GM12878 (cell line): ENCODE measurements at regions not wholly inside any gene's neighbourhood (a gene's known extent, or its start where the extent isn't known, plus 50 kb on each side); places are given as distances from the start of the nearest gene placed in this dataset.

Experiments
- ATAC-seq: fragments of 200-7000 bp; cut with Tn5 transposase; 3 replicates; pipeline ENCODE4 v1.9.1; 2020; ENCODE audit warnings: mild to moderate bottlenecking, moderate library complexity
- BruUV-seq: library from RNA; stranded (reverse); fragments of 400-500 nt; replicated peaks from 2 replicates; lab custom pipeline; 2021; lab: Mats Ljungman, UMichigan
- CTCF ChIA-PET: fragments of 300-600 bp; sonication (Branson Sonifier 250); formaldehyde crosslinking; extraction: SDS; loops from one replicate; lab custom pipeline; 2021; ENCODE audit warnings: inconsistent platforms; lab: Yijun Ruan, JAX
- POLR2A ChIA-PET: fragments of 350-600 bp; formaldehyde crosslinking; extraction: SDS; loops from one replicate; lab custom pipeline; 2021; ENCODE audit warnings: inconsistent platforms; lab: Charles Lee
- RAD21 ChIA-PET: fragments of 300-600 bp; sonication (Branson Sonifier 250); formaldehyde crosslinking; loops from one replicate; lab custom pipeline; 2023; ENCODE audit warnings: antibody characterized with exemption; ENCODE audit not compliant: unreplicated experiment; lab: Charles Lee
- SMC1A ChIA-PET: fragments of 300-600 bp; sonication (Branson Sonifier 250); formaldehyde crosslinking; loops from one replicate; lab custom pipeline; 2023; ENCODE audit not compliant: unreplicated experiment, uncharacterized antibody; lab: Charles Lee
- DNase-seq: peaks from one replicate; pipeline ENCODE4 v3.0.0-alpha.2; 2011; ENCODE audit warnings: low read depth, low spot score
- FAIRE-seq: peaks from 3 replicates; lab custom pipeline; 2011; peaks lifted over from hg19 to GRCh38; lab: Jason Lieb, UNC
- H2AFZ ChIP-seq: 2 replicates; pipeline ENCODE4 v1.6.0; 2011; ENCODE audit warnings: low read depth, low read length, control low read depth; ENCODE audit not compliant: control insufficient read depth
- H3K27ac ChIP-seq: 2 replicates; pipeline ENCODE4 v1.5.1; 2011; ENCODE audit warnings: control low read depth; ENCODE audit not compliant: control insufficient read depth, insufficient read depth
- H3K27me3 ChIP-seq, 2 experiments: replicated peaks in 1 of 2; 2 replicates each; pipeline versions ENCODE4 v1.6.0 to v1.6.1; 2011; ENCODE audit warnings: low read length in 1 of 2; ENCODE audit not compliant: control insufficient read depth in 2 of 2, insufficient read depth in 2 of 2
- H3K36me3 ChIP-seq, 2 experiments: 2 replicates each; pipeline ENCODE4 v1.5.1; 2011; ENCODE audit warnings: low read length in 1 of 2; ENCODE audit not compliant: control insufficient read depth in 2 of 2, insufficient read depth in 2 of 2
- H3K4me1 ChIP-seq: 2 replicates; pipeline ENCODE4 v1.6.1; 2011; ENCODE audit warnings: mild to moderate bottlenecking, low read length, moderate library complexity, mixed read lengths; ENCODE audit not compliant: control insufficient read depth, insufficient read depth
- H3K4me2 ChIP-seq: 2 replicates; pipeline ENCODE4 v1.6.0; 2011; ENCODE audit warnings: control low read depth; ENCODE audit not compliant: control insufficient read depth, insufficient read depth
- H3K4me3 ChIP-seq: fragments of 200-600 bp; sonication (generic); 2 replicates; pipeline ENCODE4 v1.5.1; 2016
- H3K79me2 ChIP-seq: 2 replicates; pipeline ENCODE4 v1.6.0; 2011; ENCODE audit warnings: low read length; ENCODE audit not compliant: control insufficient read depth, insufficient read depth
- H3K9ac ChIP-seq: 2 replicates; pipeline ENCODE4 v1.8.0; 2011; ENCODE audit warnings: low read length, control low read depth, mixed read lengths; ENCODE audit not compliant: control insufficient read depth, insufficient read depth
- H3K9me3 ChIP-seq: replicated peaks from 3 replicates; pipeline ENCODE4 v1.5.1; 2011; ENCODE audit warnings: mild to moderate bottlenecking, low read length; ENCODE audit not compliant: control insufficient read depth, insufficient read depth
- H4K20me1 ChIP-seq: 2 replicates; pipeline ENCODE4 v1.6.0; 2011; ENCODE audit not compliant: control insufficient read depth, insufficient read depth
- EZH2 ChIP-seq: IDR thresholded peaks from 2 replicates; pipeline ENCODE4 v1.6.1; 2012; ENCODE audit warnings: low read depth, mild to moderate bottlenecking, control low read depth, inconsistent platforms, low read length, borderline replicate concordance; ENCODE audit not compliant: control insufficient read depth
- IKZF1 ChIP-seq: fragments of 450-650 bp; conservative IDR thresholded peaks from 2 replicates; pipeline ENCODE4 v1.6.1; 2017; ENCODE audit warnings: antibody characterized with exemption, mild to moderate bottlenecking
- JUND ChIP-seq: IDR thresholded peaks from 2 replicates; pipeline ENCODE4 v1.6.1; 2012; ENCODE audit warnings: low read depth, mild to moderate bottlenecking, low read length, improper control_type of control experiment, moderate library complexity
- KAT2A ChIP-seq: conservative IDR thresholded peaks from 2 replicates; pipeline ENCODE4 v1.6.1; 2011; ENCODE audit warnings: low read depth, low read length; ENCODE audit not compliant: control insufficient read depth
- MTA2 ChIP-seq: fragments of 450-650 bp; IDR thresholded peaks from 2 replicates; pipeline ENCODE4 v1.6.1; 2016; ENCODE audit warnings: low read depth, mild to moderate bottlenecking, moderate library complexity
- MYB ChIP-seq: fragments of 150-350 bp; IDR thresholded peaks from 2 replicates; pipeline ENCODE4 v1.6.1; 2014; ENCODE audit warnings: mild to moderate bottlenecking, low read depth, low read length, borderline replicate concordance
- NFXL1 ChIP-seq: fragments of 450-650 bp; IDR thresholded peaks from 2 replicates; pipeline ENCODE4 v1.6.1; 2017; ENCODE audit warnings: antibody characterized with exemption, mild to moderate bottlenecking, borderline replicate concordance
- NFYA ChIP-seq: IDR thresholded peaks from 2 replicates; pipeline ENCODE4 v1.6.1; 2011; ENCODE audit warnings: low read depth, mild to moderate bottlenecking, low read length, improper control_type of control experiment, borderline replicate concordance
- NKRF ChIP-seq: fragments of 450-650 bp; conservative IDR thresholded peaks from 2 replicates; pipeline ENCODE4 v1.6.1; 2017; ENCODE audit warnings: mild to moderate bottlenecking, moderate library complexity
- NR2C1 ChIP-seq: fragments of 450-650 bp; IDR thresholded peaks from 2 replicates; pipeline ENCODE4 v1.6.1; 2017; ENCODE audit warnings: antibody characterized with exemption, mild to moderate bottlenecking, moderate library complexity
- PBX3 ChIP-seq: IDR thresholded peaks from 2 replicates; pipeline ENCODE4 v1.6.1; 2011; ENCODE audit warnings: mild to moderate bottlenecking, low read depth, low read length, moderate library complexity; ENCODE audit not compliant: insufficient replicate concordance
- RELA ChIP-seq: fragments of 450-650 bp; IDR thresholded peaks from 2 replicates; pipeline ENCODE4 v1.8.0; 2014; ENCODE audit warnings: borderline replicate concordance; ENCODE audit not compliant: partially characterized antibody
- SIX5 ChIP-seq: IDR thresholded peaks from 2 replicates; pipeline ENCODE4 v1.6.1; 2011; ENCODE audit warnings: mild to moderate bottlenecking, low read depth, low read length, moderate library complexity; ENCODE audit not compliant: severe bottlenecking
- SMAD5 ChIP-seq: IDR thresholded peaks from 2 replicates; pipeline ENCODE4 v1.6.1; 2016; ENCODE audit warnings: antibody characterized with exemption, low read depth
- YBX1 ChIP-seq: fragments of 450-650 bp; IDR thresholded peaks from 2 replicates; pipeline ENCODE4 v1.6.1; 2016; ENCODE audit warnings: antibody characterized with exemption
- ZBED1 ChIP-seq: IDR thresholded peaks from 2 replicates; pipeline ENCODE4 v1.6.1; 2016; ENCODE audit warnings: borderline replicate concordance
- WGBS: methylation state at CpG from one replicate; pipeline ENCODE4 v1.1.6; 2016; ENCODE audit warnings: low lambda C conversion rate; ENCODE audit not compliant: insufficient replicate concordance, insufficient coverage; ENCODE audit errors: missing lambda C conversion rate; 5-methylcytosine and 5-hydroxymethylcytosine counted together
- in situ Hi-C: fragments of 300-500 bp; cut with MboI; formaldehyde crosslinking; loops from 9 replicates; pipeline ENCODE4 v1.14.3; 2018; ENCODE audit warnings: mixed read lengths
- intact Hi-C: fragments of 100-400 bp; cut with micrococcal nuclease; formaldehyde crosslinking; loops from one replicate; pipeline ENCODE4 v1.14.2; 2022; ENCODE audit not compliant: unreplicated experiment
- TF ChIP-seq, protein P1 (sequence below): IDR thresholded peaks from 2 replicates; pipeline ENCODE4 v1.6.1; 2012; ENCODE audit warnings: low read depth, low read length, improper control_type of control experiment

GRCh38 chr16:6753553-6753952, 579.1 kb upstream of the RBFOX1 start:
- no peak for DNase-seq
- CTCF ChIA-PET = no interaction called here
- H3K79me2 ChIP-seq = no peaks in the 10 kb centered on the region
- no peaks in the 10 kb centered on the region; the same call in 2 of the 3 replicates for H3K9me3 ChIP-seq
- H4K20me1 ChIP-seq = no peaks in the 10 kb centered on the region
- BruUV-seq = no TSS peak
- H3K27ac ChIP-seq = no peak overlapping the region
- no peak for ATAC-seq
- SMC1A ChIA-PET = no interaction called here
- POLR2A ChIA-PET = no interaction called here
- FAIRE-seq = no peak
- in situ Hi-C loops = no loop called here
- no peak overlapping the region for H3K4me2 ChIP-seq
- no peak overlapping the region for H2AFZ ChIP-seq
- no peaks in the 10 kb centered on the region for H3K27me3 ChIP-seq
- no peaks in the 10 kb centered on the region for H3K36me3 ChIP-seq
- intact Hi-C loops = no loop called here
- WGBS = 19% methylated on average over 9 of the region's 9 CpGs
- no peak for TF ChIP-seq EZH2
- no peak for TF ChIP-seq RELA
- no peak for TF ChIP-seq NKRF
- no peak for TF ChIP-seq NR2C1
- no peak for TF ChIP-seq PBX3
- TF ChIP-seq IKZF1 = no peak
- no peak for TF ChIP-seq KAT2A
- TF ChIP-seq, protein P1, sequence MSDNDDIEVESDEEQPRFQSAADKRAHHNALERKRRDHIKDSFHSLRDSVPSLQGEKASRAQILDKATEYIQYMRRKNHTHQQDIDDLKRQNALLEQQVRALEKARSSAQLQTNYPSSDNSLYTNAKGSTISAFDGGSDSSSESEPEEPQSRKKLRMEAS = no peak
- no peak for TF ChIP-seq ZBED1
- TF ChIP-seq YBX1 = no peak
- no peak for TF ChIP-seq MYB
- no peak for TF ChIP-seq SIX5
- no peak for TF ChIP-seq JUND
- no peak for TF ChIP-seq MTA2
- no peak for TF ChIP-seq NFYA
- no peak for TF ChIP-seq NFXL1
- no peak for TF ChIP-seq SMAD5
- no peaks in the 10 kb centered on the region for H3K4me1 ChIP-seq
- no peak overlapping the region for H3K9ac ChIP-seq
- RAD21 ChIA-PET = no interaction called here
- H3K4me3 ChIP-seq = no peak overlapping the region
